OCI-LY7 (cell line): ENCODE measurements at regions not wholly inside any gene's neighbourhood (a gene's known extent, or its start where the extent isn't known, plus 50 kb on each side); places are given as distances from the start of the nearest gene placed in this dataset.

Source experiments
- BruUV-seq: library from RNA; stranded (reverse); fragments of 400-500 nt; replicated peaks from 2 replicates; lab custom pipeline; 2021; lab: Mats Ljungman, UMichigan
- CTCF ChIA-PET: fragments of 300-600 bp; sonication (Branson Sonifier 250); formaldehyde crosslinking; loops from one replicate; lab custom pipeline; 2022; ENCODE audit warnings: antibody characterized with exemption; ENCODE audit not compliant: unreplicated experiment; lab: Charles Lee
- POLR2A ChIA-PET: fragments of 300-600 bp; sonication (Branson Sonifier 250); formaldehyde crosslinking; loops from one replicate; lab custom pipeline; 2022; ENCODE audit warnings: antibody characterized with exemption; lab: Charles Lee
- DNase-seq: peaks from one replicate; pipeline ENCODE4 v3.0.0-alpha.2; 2015; ENCODE audit warnings: low spot score
- H2AFZ ChIP-seq: fragments of 200-600 bp; sonication (generic), shearing (Covaris generic); 2 replicates; pipeline ENCODE4 v1.6.1; 2014; ENCODE audit warnings: mild to moderate bottlenecking, antibody characterized with exemption, low read length, moderate library complexity
- H3K27ac ChIP-seq: fragments of 200-600 bp; sonication (generic); 2 replicates; pipeline ENCODE4 v1.5.1; 2014; ENCODE audit warnings: mixed run types, low read depth, mild to moderate bottlenecking, moderate library complexity, low read length, inconsistent platforms; ENCODE audit not compliant: poor library complexity, severe bottlenecking
- H3K36me3 ChIP-seq: fragments of 200-600 bp; sonication (generic); 2 replicates; pipeline ENCODE4 v1.6.1; 2014; ENCODE audit warnings: mild to moderate bottlenecking, antibody characterized with exemption, low read length, moderate library complexity, mixed read lengths; ENCODE audit not compliant: insufficient read depth
- H3K4me1 ChIP-seq: fragments of 200-600 bp; sonication (generic); 2 replicates; pipeline ENCODE4 v1.5.1; 2014; ENCODE audit warnings: mild to moderate bottlenecking, low read length; ENCODE audit not compliant: insufficient read depth, poor library complexity, severe bottlenecking
- H3K4me2 ChIP-seq: fragments of 200-600 bp; sonication (generic); 2 replicates; pipeline ENCODE4 v1.6.1; 2014; ENCODE audit warnings: mild to moderate bottlenecking, low read length
- H3K4me3 ChIP-seq: fragments of 200-600 bp; sonication (generic); 2 replicates; pipeline ENCODE4 v1.5.1; 2014; ENCODE audit warnings: mild to moderate bottlenecking, low read depth, low read length; ENCODE audit not compliant: poor library complexity, severe bottlenecking
- H3K79me2 ChIP-seq: fragments of 200-600 bp; sonication (generic); 2 replicates; pipeline ENCODE4 v1.6.1; 2016; ENCODE audit warnings: low read depth, mild to moderate bottlenecking, low read length, moderate library complexity, mixed read lengths; ENCODE audit not compliant: insufficient read depth
- H3K9me2 ChIP-seq: fragments of 200-600 bp; sonication (generic); 2 replicates; pipeline ENCODE4 v1.6.1; 2016; ENCODE audit warnings: mild to moderate bottlenecking, low read length, mixed read lengths; ENCODE audit not compliant: insufficient read depth
- H3K9me3 ChIP-seq: fragments of 200-600 bp; sonication (generic); 2 replicates; pipeline ENCODE4 v1.6.1; 2014; ENCODE audit warnings: mild to moderate bottlenecking, mixed run types, low read length, mixed read lengths
- H4K20me1 ChIP-seq: fragments of 200-600 bp; sonication (generic); 2 replicates; pipeline ENCODE4 v1.6.1; 2014; ENCODE audit warnings: mild to moderate bottlenecking, antibody characterized with exemption, low read length, moderate library complexity, mixed read lengths; ENCODE audit not compliant: insufficient read depth
- EZH2phosphoT487 ChIP-seq: fragments of 200-600 bp; sonication (generic); IDR thresholded peaks from 2 replicates; pipeline ENCODE4 v1.6.1; 2018; ENCODE audit warnings: low read depth, borderline replicate concordance, mild to moderate bottlenecking, mixed run types, antibody characterized with exemption, low read length, moderate library complexity, mixed read lengths
- intact Hi-C: fragments of 100-400 bp; cut with micrococcal nuclease; formaldehyde crosslinking; loops from one replicate; pipeline ENCODE4 v1.10.0; 2022; ENCODE audit not compliant: unreplicated experiment
- TF ChIP-seq, protein P1 (sequence below): fragments of 200-600 bp; sonication (generic); conservative IDR thresholded peaks from 2 replicates; pipeline ENCODE4 v1.5.1; 2014; ENCODE audit warnings: mild to moderate bottlenecking, antibody characterized with exemption, low read length, moderate library complexity, mixed read lengths

DNA sequence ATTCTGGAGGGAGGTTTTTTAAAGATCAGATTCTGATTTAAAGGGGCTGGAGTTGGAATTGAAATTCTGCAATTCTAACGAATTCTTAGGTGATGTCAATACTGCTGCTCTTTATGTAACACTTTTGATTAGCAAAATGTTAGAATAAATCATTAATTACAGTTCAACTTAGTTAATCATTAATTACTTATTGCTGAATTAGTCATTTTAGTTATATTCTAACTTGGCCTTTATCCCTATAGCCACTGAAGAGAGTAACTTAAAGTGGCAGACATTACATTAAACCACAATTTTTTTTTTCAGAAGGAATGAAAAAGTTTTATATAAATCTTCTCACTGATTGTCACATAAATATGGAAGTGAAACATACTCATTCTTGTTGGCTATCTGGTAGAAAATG, 206.6 kb upstream of the ITM2A start:
- no TSS peak for BruUV-seq
- intact Hi-C loops: no loop called here
- Histone ChIP-seq H3K4me2 (no peak overlapping the region), H3K36me3 (no peaks in the 10 kb centered on the region), H3K9me3 (no peaks in the 10 kb centered on the region), H3K4me3 (no peak overlapping the region), H4K20me1 (no peaks in the 10 kb centered on the region), H3K4me1 (no peaks in the 10 kb centered on the region), H3K9me2 (no peaks in the 10 kb centered on the region), H3K27ac (no peak overlapping the region), H3K79me2 (no peaks in the 10 kb centered on the region), H2AFZ (no peak overlapping the region)
- ChIA-PET POLR2A (no interaction called here), CTCF (no interaction called here)
- DNase-seq: no peak
- no peak for TF ChIP-seq EZH2phosphoT487
- TF ChIP-seq, protein P1, sequence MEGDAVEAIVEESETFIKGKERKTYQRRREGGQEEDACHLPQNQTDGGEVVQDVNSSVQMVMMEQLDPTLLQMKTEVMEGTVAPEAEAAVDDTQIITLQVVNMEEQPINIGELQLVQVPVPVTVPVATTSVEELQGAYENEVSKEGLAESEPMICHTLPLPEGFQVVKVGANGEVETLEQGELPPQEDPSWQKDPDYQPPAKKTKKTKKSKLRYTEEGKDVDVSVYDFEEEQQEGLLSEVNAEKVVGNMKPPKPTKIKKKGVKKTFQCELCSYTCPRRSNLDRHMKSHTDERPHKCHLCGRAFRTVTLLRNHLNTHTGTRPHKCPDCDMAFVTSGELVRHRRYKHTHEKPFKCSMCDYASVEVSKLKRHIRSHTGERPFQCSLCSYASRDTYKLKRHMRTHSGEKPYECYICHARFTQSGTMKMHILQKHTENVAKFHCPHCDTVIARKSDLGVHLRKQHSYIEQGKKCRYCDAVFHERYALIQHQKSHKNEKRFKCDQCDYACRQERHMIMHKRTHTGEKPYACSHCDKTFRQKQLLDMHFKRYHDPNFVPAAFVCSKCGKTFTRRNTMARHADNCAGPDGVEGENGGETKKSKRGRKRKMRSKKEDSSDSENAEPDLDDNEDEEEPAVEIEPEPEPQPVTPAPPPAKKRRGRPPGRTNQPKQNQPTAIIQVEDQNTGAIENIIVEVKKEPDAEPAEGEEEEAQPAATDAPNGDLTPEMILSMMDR: no peak

DNA sequence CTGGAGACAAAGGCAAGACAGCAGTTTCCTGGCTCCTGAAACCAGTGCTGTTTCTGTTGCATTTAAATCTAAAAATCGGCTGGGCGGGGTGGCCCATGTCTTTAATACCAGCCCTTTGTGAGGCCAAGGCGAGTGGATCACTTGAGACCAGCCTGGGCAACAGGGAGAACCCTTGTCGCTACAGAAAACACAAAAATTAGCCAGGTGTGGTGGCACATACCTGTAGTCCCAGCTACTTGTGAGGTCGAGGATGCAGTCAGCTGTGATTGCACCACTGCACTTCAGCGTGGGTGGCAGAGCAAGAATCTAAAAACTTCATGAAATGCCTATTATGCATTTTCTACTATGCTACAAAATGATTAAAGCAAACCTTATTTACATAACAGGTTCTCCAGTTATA, 205.4 kb upstream of the ITM2A start:
- ChIA-PET POLR2A (no interaction called here), CTCF (no interaction called here)
- H2AFZ ChIP-seq: no peak overlapping the region
- H3K79me2 ChIP-seq: no peaks in the 10 kb centered on the region
- intact Hi-C loops: no loop called here
- no peak overlapping the region for H3K4me3 ChIP-seq
- DNase-seq: no peak
- BruUV-seq: no TSS peak
- no peak overlapping the region for H3K4me2 ChIP-seq
- H3K36me3 ChIP-seq: no peaks in the 10 kb centered on the region
- no peaks in the 10 kb centered on the region for H3K4me1 ChIP-seq
- H4K20me1 ChIP-seq: no peaks in the 10 kb centered on the region
- H3K9me3 ChIP-seq: no peaks in the 10 kb centered on the region
- TF ChIP-seq, protein P1: no peak
- TF ChIP-seq EZH2phosphoT487: no peak
- H3K27ac ChIP-seq: no peak overlapping the region
- no peaks in the 10 kb centered on the region for H3K9me2 ChIP-seq

DNA sequence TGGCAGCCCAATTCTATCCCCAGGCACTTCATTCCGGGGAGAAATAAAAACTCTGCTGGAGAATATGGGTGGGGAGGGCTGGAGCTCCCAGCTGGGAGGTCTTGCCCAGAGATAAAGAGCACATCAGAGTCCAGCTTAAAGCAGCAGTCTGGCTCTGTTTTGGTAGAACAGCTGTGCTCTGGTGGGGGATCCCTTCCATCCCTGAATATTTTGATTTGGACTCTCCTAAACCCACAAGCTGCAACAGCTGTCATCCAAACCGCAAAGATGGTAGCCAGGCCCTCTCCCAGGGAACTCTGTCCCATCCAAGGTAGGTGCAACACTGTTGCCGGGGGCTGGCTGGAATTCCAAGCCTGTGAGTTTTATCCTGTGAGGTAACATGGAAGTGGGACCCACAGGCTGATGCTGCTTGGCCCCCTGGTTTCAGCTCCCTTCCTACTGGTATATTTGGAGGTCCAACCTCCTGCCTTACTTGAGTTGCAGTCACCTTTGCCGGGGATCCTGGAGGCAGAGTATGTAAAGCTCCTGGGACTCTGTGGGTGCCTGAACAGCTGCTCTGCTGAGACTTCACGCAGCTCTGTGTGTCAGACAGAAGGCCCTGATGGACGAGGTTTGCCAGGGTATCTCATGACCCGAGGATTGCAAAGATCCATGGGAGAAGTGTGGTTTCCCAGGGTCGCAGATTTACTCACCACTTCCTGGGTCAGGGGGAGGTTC, 203.5 kb upstream of the ITM2A start:
- no peak for DNase-seq
- Histone ChIP-seq H3K36me3 (no peaks in the 10 kb centered on the region), H3K9me2 (no peaks in the 10 kb centered on the region), H3K27ac (no peak overlapping the region), H4K20me1 (no peaks in the 10 kb centered on the region), H3K4me2 (no peak overlapping the region), H3K4me3 (no peak overlapping the region), H3K9me3 (no peaks in the 10 kb centered on the region), H3K4me1 (no peaks in the 10 kb centered on the region), H3K79me2 (no peaks in the 10 kb centered on the region), H2AFZ (no peak overlapping the region)
- BruUV-seq: no TSS peak
- intact Hi-C loops: no loop called here
- no peak for TF ChIP-seq EZH2phosphoT487
- TF ChIP-seq, protein P1: no peak
- POLR2A ChIA-PET: no interaction called here
- CTCF ChIA-PET: no interaction called here
